GM21447 (cell line): ENCODE measurements at regions not wholly inside any gene's neighbourhood (a gene's known extent, or its start where the extent isn't known, plus 50 kb on each side); places are given as distances from the start of the nearest gene placed in this dataset.
"Not testable (repeated sequence)": the region's sequence is repeated elsewhere in the genome, so short reads cannot be mapped to it uniquely, and the experiment has no call there.

ENCODE experiments used
- ATAC-seq: cut with Tn5 transposase; IDR thresholded peaks from one replicate; pipeline ENCODE4 v1.9.1; 2021; ENCODE audit not compliant: unreplicated experiment

- no peak for ATAC-seq
These were observed 222.5 kb upstream of the SPTLC3 start for GRCh38 chr20:12786276-12786675.

GRCh38 chr20:12788632-12789299, 220.0 kb upstream of the SPTLC3 start:
- no peak for ATAC-seq

GRCh38 chr20:12790859-12791258, 217.9 kb upstream of the SPTLC3 start:
- no peak for ATAC-seq

- ATAC-seq: no peak
These were observed 210.5 kb upstream of the SPTLC3 start for GRCh38 chr20:12798286-12798685.

- ATAC-seq: no peak
These were observed 200.7 kb upstream of the SPTLC3 start for GRCh38 chr20:12808006-12808567.

- ATAC-seq: no peak
These were observed 193.5 kb upstream of the SPTLC3 start for GRCh38 chr20:12815231-12815768.

- ATAC-seq: no peak
These were observed 192.9 kb upstream of the SPTLC3 start for GRCh38 chr20:12815778-12816408.

- ATAC-seq: no peak
These were observed 187.5 kb upstream of the SPTLC3 start for GRCh38 chr20:12821249-12821648.

- ATAC-seq: no peak
These were observed 185.0 kb upstream of the SPTLC3 start for GRCh38 chr20:12823734-12824133.

- ATAC-seq: no peak
These were observed 184.2 kb upstream of the SPTLC3 start for GRCh38 chr20:12824328-12825225.

GRCh38 chr20:12825226-12825595, 183.6 kb upstream of the SPTLC3 start:
- ATAC-seq: no peak

GRCh38 chr20:12827816-12828385, 180.9 kb upstream of the SPTLC3 start:
- no peak for ATAC-seq

GRCh38 chr20:12829170-12829569, 179.6 kb upstream of the SPTLC3 start:
- no peak for ATAC-seq

- ATAC-seq: no peak
These were observed 174.9 kb upstream of the SPTLC3 start for GRCh38 chr20:12833861-12834260.

- ATAC-seq: no peak
These were observed 172.8 kb upstream of the SPTLC3 start for GRCh38 chr20:12835999-12836398.

- no peak for ATAC-seq
These were observed 171.1 kb upstream of the SPTLC3 start for GRCh38 chr20:12837646-12838045.

GRCh38 chr20:12838261-12838866, 170.4 kb upstream of the SPTLC3 start:
- no peak for ATAC-seq

GRCh38 chr20:12847872-12848271, 160.9 kb upstream of the SPTLC3 start:
- no peak for ATAC-seq

- ATAC-seq: no peak
These were observed 159.4 kb upstream of the SPTLC3 start for GRCh38 chr20:12849225-12849910.

GRCh38 chr20:12857643-12858042, 151.1 kb upstream of the SPTLC3 start:
- ATAC-seq: not testable (repeated sequence)
